Suppressor macrophage treated with lipopolysaccharide for 4 hours (primary cell): ENCODE measurements at regions not wholly inside any gene's neighbourhood (a gene's known extent, or its start where the extent isn't known, plus 50 kb on each side); places are given as distances from the start of the nearest gene placed in this dataset.
A peak's percentile ranks its signal among the peaks of the same experiment; 100 is the strongest.

Experiments used
- DNase-seq: peaks from one replicate; pipeline ENCODE4 v3.0.0-alpha.2; 2020

GRCh38 chr16:82231008-82231787 lies 61.2 kb upstream of the MPHOSPH6 start:
- DNase-seq, result no peak

- peak; percentile 90 for DNase-seq
These were observed 60.0 kb upstream of the MPHOSPH6 start for GRCh38 chr16:82229800-82230619.

DNA sequence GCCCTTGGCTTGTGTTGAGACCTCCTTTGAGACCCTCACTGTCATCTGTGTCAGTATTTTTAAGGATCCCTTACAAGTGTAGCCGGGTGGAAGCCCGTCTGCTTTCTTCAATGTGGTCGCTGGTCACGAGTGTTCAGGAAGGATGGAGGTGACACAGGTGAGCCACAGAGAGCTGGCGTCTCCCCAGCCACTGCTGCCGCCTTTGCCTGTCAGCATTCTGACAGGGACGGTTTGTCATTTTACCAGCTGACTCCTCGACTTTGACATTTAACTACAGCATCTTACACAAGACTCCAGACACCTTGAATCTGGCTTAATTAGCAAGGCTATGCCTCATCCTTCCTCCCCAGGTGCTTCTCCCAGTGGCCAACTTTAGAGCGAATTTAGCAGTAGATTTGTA lies 56.3 kb upstream of the MPHOSPH6 start:
- DNase-seq, result no peak

GRCh38 chr16:82224821-82225220 lies 54.8 kb upstream of the MPHOSPH6 start:
- DNase-seq, result no peak

GRCh38 chr16:82220541-82220940 lies 50.5 kb upstream of the MPHOSPH6 start:
- no peak for DNase-seq
